Neuronal stem cell (in vitro differentiated cells): ENCODE measurements at regions not wholly inside any gene's neighbourhood (a gene's known extent, or its start where the extent isn't known, plus 50 kb on each side); places are given as distances from the start of the nearest gene placed in this dataset.

Source experiments
- DNase-seq: peaks from one replicate; pipeline ENCODE4 v3.0.0-alpha.2; 2013; ENCODE audit warnings: low spot score
- H2AFZ ChIP-seq: one replicate; pipeline ENCODE4 v1.6.1; 2013; ENCODE audit warnings: mild to moderate bottlenecking, low read length, inconsistent platforms
- H2AK5ac ChIP-seq: 2 replicates; pipeline ENCODE4 v1.6.1; 2013; ENCODE audit warnings: low read depth, mild to moderate bottlenecking, inconsistent platforms, low read length, moderate library complexity, mixed read lengths
- H2BK120ac ChIP-seq: 2 replicates; pipeline ENCODE4 v1.6.1; 2013; ENCODE audit warnings: low read depth, mild to moderate bottlenecking, inconsistent platforms, low read length, moderate library complexity, mixed read lengths
- H2BK12ac ChIP-seq: one replicate; pipeline ENCODE4 v1.6.1; 2013; ENCODE audit warnings: low read length, inconsistent platforms
- H2BK15ac ChIP-seq: 2 replicates; pipeline ENCODE4 v1.6.1; 2013; ENCODE audit warnings: mild to moderate bottlenecking, low read length, inconsistent platforms, mixed read lengths
- H2BK5ac ChIP-seq: one replicate; pipeline ENCODE4 v1.6.1; 2013; ENCODE audit warnings: inconsistent platforms, mild to moderate bottlenecking, low read length, moderate library complexity
- H3K14ac ChIP-seq: one replicate; pipeline ENCODE4 v1.6.1; 2013; ENCODE audit warnings: low read length, inconsistent platforms
- H3K18ac ChIP-seq: 2 replicates; pipeline ENCODE4 v1.6.1; 2013; ENCODE audit warnings: low read length, inconsistent platforms
- H3K23ac ChIP-seq: 2 replicates; pipeline ENCODE4 v1.6.1; 2013; ENCODE audit warnings: low read depth, mild to moderate bottlenecking, mixed read lengths, low read length, inconsistent platforms; ENCODE audit not compliant: poor library complexity
- H3K27ac ChIP-seq: replicated peaks from 3 replicates; pipeline ENCODE4 v1.5.1; 2013; ENCODE audit warnings: low read length, inconsistent platforms
- H3K27me3 ChIP-seq, 3 experiments: 2 replicates each; pipeline ENCODE4 v1.6.1; 2013; ENCODE audit warnings: low read length in 3 of 3, mild to moderate bottlenecking in 2 of 3, inconsistent platforms in 1 of 3, low read depth in 1 of 3, mixed read lengths in 1 of 3, moderate library complexity in 1 of 3; ENCODE audit not compliant: control insufficient read depth in 3 of 3, insufficient read depth in 3 of 3
- H3K36me3 ChIP-seq, 2 donors: replicated peaks in 1 of 2; 2 replicates each; pipeline ENCODE4 v1.6.1; 2013; ENCODE audit warnings: low read length in 2 of 2; ENCODE audit not compliant: control insufficient read depth in 2 of 2, insufficient read depth in 2 of 2
- H3K4ac ChIP-seq: 2 replicates; pipeline ENCODE4 v1.6.1; 2013; ENCODE audit warnings: inconsistent platforms, mild to moderate bottlenecking, low read length, moderate library complexity
- H3K4me1 ChIP-seq, 2 donors: 1 replicate in 1 of 2; 2 replicates in 1 of 2; pipeline ENCODE4 v1.6.1; 2013; ENCODE audit warnings: low read length in 2 of 2, low read depth in 1 of 2; ENCODE audit not compliant: control insufficient read depth in 2 of 2, insufficient read depth in 1 of 2
- H3K4me2 ChIP-seq: one replicate; pipeline ENCODE4 v1.6.1; 2013; ENCODE audit warnings: mild to moderate bottlenecking, low read length, inconsistent platforms; ENCODE audit not compliant: insufficient read depth, poor library complexity, severe bottlenecking
- H3K4me3 ChIP-seq, 2 donors: 2 replicates each; pipeline ENCODE4 v1.5.1; 2013; ENCODE audit warnings: low read length in 2 of 2, mild to moderate bottlenecking in 2 of 2, inconsistent platforms in 1 of 2, moderate library complexity in 1 of 2
- H3K79me1 ChIP-seq: one replicate; pipeline ENCODE4 v1.6.1; 2013; ENCODE audit warnings: low read depth, mild to moderate bottlenecking, inconsistent platforms, low read length, moderate library complexity
- H3K9ac ChIP-seq: one replicate; pipeline ENCODE4 v1.6.1; 2013; ENCODE audit warnings: mild to moderate bottlenecking, low read depth, low read length, inconsistent platforms; ENCODE audit not compliant: poor library complexity
- H3K9me3 ChIP-seq, 2 donors: replicated peaks in 1 of 2; 2 replicates each; pipeline versions ENCODE3 to v1.6.1; 2013; ENCODE audit warnings: low read length in 2 of 2, mild to moderate bottlenecking in 2 of 2, inconsistent platforms in 1 of 2, low read depth in 1 of 2, mixed read lengths in 1 of 2, moderate library complexity in 1 of 2; ENCODE audit not compliant: control insufficient read depth in 2 of 2, insufficient read depth in 1 of 2
- H4K8ac ChIP-seq: one replicate; pipeline ENCODE4 v1.6.1; 2013; ENCODE audit warnings: low read depth, mild to moderate bottlenecking, inconsistent platforms, low read length, moderate library complexity
- H4K91ac ChIP-seq: one replicate; pipeline ENCODE4 v1.6.1; 2013; ENCODE audit warnings: low read length, low read depth, mild to moderate bottlenecking, inconsistent platforms; ENCODE audit not compliant: poor library complexity
- WGBS, 2 donors: extraction: QIAGEN DNeasy Blood & Tissue Kit; methylation state at CpG; one replicate each; pipeline ENCODE4 v1.1.7; 2013; ENCODE audit warnings: missing lambda C conversion rate in 2 of 2, mixed read lengths in 1 of 2; ENCODE audit not compliant: insufficient read length in 2 of 2, insufficient replicate concordance in 1 of 2; ENCODE audit errors: extremely low coverage in 2 of 2; 5-methylcytosine and 5-hydroxymethylcytosine counted together

- no peak overlapping the region for H3K18ac ChIP-seq
- H2BK15ac ChIP-seq, result no peak overlapping the region
- no peak overlapping the region for H3K4me2 ChIP-seq
- H2AK5ac ChIP-seq, result no peak overlapping the region
- no peak overlapping the region for H3K4me3 ChIP-seq
- H4K91ac ChIP-seq, result no peak overlapping the region
- no peak overlapping the region for H2BK120ac ChIP-seq
- no peak overlapping the region for H2BK5ac ChIP-seq
- H2AFZ ChIP-seq, result no peak overlapping the region
- H3K9ac ChIP-seq, result no peak overlapping the region
- H3K4ac ChIP-seq, result no peak overlapping the region
- no peak overlapping the region for H2BK12ac ChIP-seq
- no peaks in the 10 kb centered on the region for H3K9me3 ChIP-seq
- no peaks in the 10 kb centered on the region for H3K27me3 ChIP-seq
- H3K36me3 ChIP-seq, result no peaks in the 10 kb centered on the region
- no peak for DNase-seq
- WGBS, 2 donors, result no CpG with 5 or more reads among the region's 5 CpGs
- H3K79me1 ChIP-seq, result no peaks in the 10 kb centered on the region
- no peak overlapping the region for H4K8ac ChIP-seq
- H3K23ac ChIP-seq, result no peak overlapping the region
- no peak overlapping the region for H3K27ac ChIP-seq
- no peaks in the 10 kb centered on the region for H3K4me1 ChIP-seq
- no peak overlapping the region for H3K14ac ChIP-seq
Observed at GRCh38 chr11:127273593-127274327, 273.2 kb upstream of the KIRREL3 start.

GRCh38 chr11:127270851-127271250, 270.3 kb upstream of the KIRREL3 start:
- no peak overlapping the region for H3K4me3 ChIP-seq
- H3K23ac ChIP-seq, result no peak overlapping the region
- H4K8ac ChIP-seq, result no peak overlapping the region
- DNase-seq, result no peak
- H3K27me3 ChIP-seq, result no peaks in the 10 kb centered on the region
- H3K79me1 ChIP-seq, result no peaks in the 10 kb centered on the region
- H2BK12ac ChIP-seq, result no peak overlapping the region
- H3K27ac ChIP-seq, result no peak overlapping the region
- H4K91ac ChIP-seq, result no peak overlapping the region
- no peaks in the 10 kb centered on the region for H3K36me3 ChIP-seq
- H3K9me3 ChIP-seq, result peaks cover 0 to 1% of the 10 kb centered on the region in 2 donors
- no peak overlapping the region for H3K4ac ChIP-seq
- H2AK5ac ChIP-seq, result no peak overlapping the region
- no peak overlapping the region for H3K4me2 ChIP-seq
- H3K4me1 ChIP-seq, result no peaks in the 10 kb centered on the region
- no peak overlapping the region for H3K14ac ChIP-seq
- H2BK5ac ChIP-seq, result no peak overlapping the region
- no peak overlapping the region for H2AFZ ChIP-seq
- H3K18ac ChIP-seq, result no peak overlapping the region
- no CpG with 5 or more reads among the region's 2 CpGs for WGBS, 2 donors
- H3K9ac ChIP-seq, result no peak overlapping the region
- no peak overlapping the region for H2BK15ac ChIP-seq
- no peak overlapping the region for H2BK120ac ChIP-seq

GRCh38 chr11:127269911-127270310, 269.3 kb upstream of the KIRREL3 start:
- no CpG with 5 or more reads among the region's 1 CpG for WGBS, 2 donors

GRCh38 chr11:127268932-127269331, 268.4 kb upstream of the KIRREL3 start:
- Histone ChIP-seq H2BK12ac (no peak overlapping the region), H4K91ac (no peak overlapping the region), H3K9ac (no peak overlapping the region), H3K4me3 (no peak overlapping the region), H3K27me3 (no peaks in the 10 kb centered on the region), H3K18ac (no peak overlapping the region), H4K8ac (no peak overlapping the region), H2AK5ac (no peak overlapping the region), H2BK120ac (no peak overlapping the region), H3K27ac (no peak overlapping the region), H3K4ac (no peak overlapping the region), H3K14ac (no peak overlapping the region), H2BK5ac (no peak overlapping the region), H2BK15ac (no peak overlapping the region), H3K36me3 (no peaks in the 10 kb centered on the region), H3K9me3 (peaks cover 0 to 1% of the 10 kb centered on the region in 2 donors), H3K4me1 (no peaks in the 10 kb centered on the region), H3K4me2 (no peak overlapping the region), H2AFZ (no peak overlapping the region), H3K23ac (no peak overlapping the region), H3K79me1 (no peaks in the 10 kb centered on the region)
- DNase-seq, result no peak

More at GRCh38 chr11:127269911-127270310, 269.3 kb upstream of the KIRREL3 start:
- H3K4me3 ChIP-seq, result no peak overlapping the region
- no peak overlapping the region for H2BK5ac ChIP-seq
- peaks cover 0 to 1% of the 10 kb centered on the region in 2 donors for H3K9me3 ChIP-seq
- H3K18ac ChIP-seq, result no peak overlapping the region
- H3K14ac ChIP-seq, result no peak overlapping the region
- no peak overlapping the region for H3K9ac ChIP-seq
- H4K8ac ChIP-seq, result no peak overlapping the region
- no peak for DNase-seq
- H3K36me3 ChIP-seq, result no peaks in the 10 kb centered on the region
- H3K4me1 ChIP-seq, result no peaks in the 10 kb centered on the region
- H2AK5ac ChIP-seq, result no peak overlapping the region
- H3K27me3 ChIP-seq, result no peaks in the 10 kb centered on the region
- H3K79me1 ChIP-seq, result no peaks in the 10 kb centered on the region
- no peak overlapping the region for H2AFZ ChIP-seq
- H3K4me2 ChIP-seq, result no peak overlapping the region
- no peak overlapping the region for H4K91ac ChIP-seq
- no peak overlapping the region for H3K27ac ChIP-seq
- H3K23ac ChIP-seq, result no peak overlapping the region
- H2BK15ac ChIP-seq, result no peak overlapping the region
- H2BK12ac ChIP-seq, result no peak overlapping the region
- no peak overlapping the region for H3K4ac ChIP-seq
- no peak overlapping the region for H2BK120ac ChIP-seq
